AG04449 (cell line): ENCODE measurements at regions not wholly inside any gene's neighbourhood (a gene's known extent, or its start where the extent isn't known, plus 50 kb on each side); places are given as distances from the start of the nearest gene placed in this dataset.

ENCODE experiments used
- CTCF ChIA-PET: fragments of 350-600 bp; formaldehyde crosslinking; extraction: SDS; loops from one replicate; lab custom pipeline; 2021; ENCODE audit warnings: antibody characterized with exemption; lab: Yijun Ruan, JAX
- POLR2A ChIA-PET: fragments of 400-600, 350-600 bp; formaldehyde crosslinking; extraction: SDS; loops from one replicate; lab custom pipeline; 2020; ENCODE audit warnings: antibody characterized with exemption, inconsistent platforms; lab: Yijun Ruan, JAX
- DNase-seq: peaks from one replicate; pipeline ENCODE4 v3.0.0-alpha.2; 2010; ENCODE audit warnings: low read depth, low spot score
- H3K4me3 ChIP-seq: 2 replicates; pipeline ENCODE4 v1.5.1; 2011; ENCODE audit warnings: low read depth, mild to moderate bottlenecking, control low read depth, low read length
- TF ChIP-seq, protein P1 (sequence below): IDR thresholded peaks from one replicate; pipeline ENCODE4 v1.5.1; 2011; ENCODE audit warnings: mild to moderate bottlenecking, moderate library complexity, low read length, control low read depth, inconsistent platforms; ENCODE audit not compliant: insufficient read depth; ENCODE audit errors: missing control alignments

DNA sequence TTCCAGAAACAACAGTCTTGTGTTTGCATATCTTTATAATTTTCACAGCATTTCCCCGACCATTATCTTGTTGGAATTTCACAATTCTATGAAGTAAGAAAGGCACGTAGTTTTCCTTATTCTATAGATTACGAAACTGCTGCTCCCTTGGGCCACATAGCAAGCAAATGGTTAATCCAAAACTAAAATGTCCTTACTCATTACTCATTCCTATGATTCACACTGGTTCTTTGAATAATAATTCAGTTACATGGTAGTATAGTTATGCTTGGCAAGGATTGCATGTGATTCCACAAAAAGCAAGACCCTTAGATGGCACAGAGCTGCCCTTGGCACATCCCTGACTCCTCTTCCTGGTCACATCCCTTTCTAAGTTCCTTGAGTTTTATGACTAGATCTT, 51.2 kb downstream of the OR13H1 start:
- DNase-seq, result no peak
- POLR2A ChIA-PET, result no interaction called here
- no peak overlapping the region for H3K4me3 ChIP-seq
- CTCF ChIA-PET, result no interaction called here
- TF ChIP-seq, protein P1, sequence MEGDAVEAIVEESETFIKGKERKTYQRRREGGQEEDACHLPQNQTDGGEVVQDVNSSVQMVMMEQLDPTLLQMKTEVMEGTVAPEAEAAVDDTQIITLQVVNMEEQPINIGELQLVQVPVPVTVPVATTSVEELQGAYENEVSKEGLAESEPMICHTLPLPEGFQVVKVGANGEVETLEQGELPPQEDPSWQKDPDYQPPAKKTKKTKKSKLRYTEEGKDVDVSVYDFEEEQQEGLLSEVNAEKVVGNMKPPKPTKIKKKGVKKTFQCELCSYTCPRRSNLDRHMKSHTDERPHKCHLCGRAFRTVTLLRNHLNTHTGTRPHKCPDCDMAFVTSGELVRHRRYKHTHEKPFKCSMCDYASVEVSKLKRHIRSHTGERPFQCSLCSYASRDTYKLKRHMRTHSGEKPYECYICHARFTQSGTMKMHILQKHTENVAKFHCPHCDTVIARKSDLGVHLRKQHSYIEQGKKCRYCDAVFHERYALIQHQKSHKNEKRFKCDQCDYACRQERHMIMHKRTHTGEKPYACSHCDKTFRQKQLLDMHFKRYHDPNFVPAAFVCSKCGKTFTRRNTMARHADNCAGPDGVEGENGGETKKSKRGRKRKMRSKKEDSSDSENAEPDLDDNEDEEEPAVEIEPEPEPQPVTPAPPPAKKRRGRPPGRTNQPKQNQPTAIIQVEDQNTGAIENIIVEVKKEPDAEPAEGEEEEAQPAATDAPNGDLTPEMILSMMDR, result no peak

DNA sequence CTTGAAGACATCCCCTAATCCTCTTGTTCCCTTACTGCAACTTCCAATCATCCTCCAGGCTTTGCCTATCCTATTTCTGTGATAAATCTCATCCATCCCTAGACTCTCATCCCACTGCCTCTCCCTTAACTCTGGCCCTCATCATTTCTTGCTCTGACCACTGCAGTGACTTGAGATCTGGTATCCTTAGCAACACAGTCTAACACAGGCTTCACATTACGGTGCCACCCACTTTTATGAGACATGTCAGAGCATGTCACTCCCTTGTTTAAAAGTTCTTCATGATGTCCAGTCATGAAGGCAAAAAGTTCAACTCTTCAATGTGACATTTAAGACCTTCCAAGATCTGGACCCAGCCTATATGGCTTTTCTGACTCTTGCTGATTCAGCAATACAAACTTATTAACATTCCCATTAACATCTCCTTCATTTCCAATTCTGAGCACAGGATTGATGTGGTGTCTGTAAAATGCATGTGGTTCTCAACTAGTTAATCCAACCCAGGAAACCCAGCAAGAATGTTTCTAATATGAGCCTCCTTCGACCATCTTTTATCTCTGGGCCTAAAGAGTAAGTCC, 64.0 kb downstream of the OR13H1 start:
- POLR2A ChIA-PET, result no interaction called here
- DNase-seq, result no peak
- TF ChIP-seq, protein P1, result no peak
- CTCF ChIA-PET, result no interaction called here
- no peak overlapping the region for H3K4me3 ChIP-seq

DNA sequence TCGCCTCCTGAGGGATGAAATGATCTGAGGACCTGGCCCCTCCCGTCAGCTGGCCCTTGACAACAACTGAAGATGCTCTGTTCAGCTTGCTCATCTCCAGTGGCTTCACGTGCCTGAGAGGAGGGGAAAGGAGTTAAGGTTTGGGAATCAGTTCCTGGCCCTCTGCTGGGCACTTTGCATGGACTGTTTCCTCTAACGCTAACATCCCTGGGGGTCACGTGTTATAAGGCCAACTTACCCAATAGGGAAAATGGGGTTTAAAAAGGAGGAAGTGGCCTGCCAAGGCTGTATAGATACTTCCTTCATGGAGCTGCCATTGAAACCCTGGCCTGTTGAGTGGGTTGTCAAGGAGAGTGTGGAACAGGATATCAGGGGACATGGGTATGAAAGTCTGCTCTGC, 65.6 kb downstream of the OR13H1 start:
- no peak for DNase-seq
- TF ChIP-seq, protein P1, result no peak
- no peak overlapping the region for H3K4me3 ChIP-seq
- ChIA-PET POLR2A (no interaction called here), CTCF (no interaction called here)

DNA sequence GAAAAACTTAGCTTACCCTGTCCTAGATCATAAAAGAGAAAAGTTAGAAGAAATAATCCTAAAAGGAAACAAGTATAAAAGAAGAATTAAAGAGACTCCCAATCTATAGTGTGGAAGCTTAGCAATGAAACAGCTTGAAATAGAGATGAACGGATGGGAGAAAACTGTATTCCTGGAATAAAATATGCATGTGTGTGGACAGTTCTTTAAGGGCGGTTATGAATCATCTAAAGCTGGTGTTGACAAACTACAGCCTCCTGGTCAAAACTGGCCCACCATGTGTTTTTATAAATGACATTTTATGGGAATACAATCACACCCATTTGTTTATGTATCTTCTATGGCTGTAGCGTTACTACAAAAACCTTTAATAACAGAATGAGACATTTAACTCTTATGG, 69.4 kb downstream of the OR13H1 start:
- CTCF ChIA-PET, result no interaction called here
- POLR2A ChIA-PET, result no interaction called here
- no peak for DNase-seq

DNA sequence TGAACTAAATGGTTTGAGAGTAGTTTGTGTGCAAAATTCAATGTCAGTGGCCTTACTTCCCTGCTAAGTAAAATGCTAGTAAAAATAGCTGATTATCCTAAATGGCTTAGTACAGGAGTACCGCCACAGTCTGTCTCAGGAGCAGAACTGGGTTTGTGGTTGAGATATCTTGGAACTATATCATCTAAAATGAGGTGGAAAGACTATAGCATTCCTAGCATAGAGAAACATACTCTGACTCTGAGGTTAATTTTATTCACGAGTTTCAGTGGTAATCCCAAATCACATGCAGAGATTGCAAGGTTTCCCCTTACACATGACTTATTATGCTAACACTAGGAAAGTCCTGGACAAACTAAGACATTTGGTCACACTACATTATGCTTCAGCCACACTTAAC, 70.4 kb downstream of the OR13H1 start:
- TF ChIP-seq, protein P1, result no peak
- DNase-seq, result no peak
- H3K4me3 ChIP-seq, result no peak overlapping the region
- ChIA-PET POLR2A (no interaction called here), CTCF (no interaction called here)

More for the DNA sequence above, 69.4 kb downstream of the OR13H1 start:
- no peak overlapping the region for H3K4me3 ChIP-seq
- TF ChIP-seq, protein P1, result no peak

DNA sequence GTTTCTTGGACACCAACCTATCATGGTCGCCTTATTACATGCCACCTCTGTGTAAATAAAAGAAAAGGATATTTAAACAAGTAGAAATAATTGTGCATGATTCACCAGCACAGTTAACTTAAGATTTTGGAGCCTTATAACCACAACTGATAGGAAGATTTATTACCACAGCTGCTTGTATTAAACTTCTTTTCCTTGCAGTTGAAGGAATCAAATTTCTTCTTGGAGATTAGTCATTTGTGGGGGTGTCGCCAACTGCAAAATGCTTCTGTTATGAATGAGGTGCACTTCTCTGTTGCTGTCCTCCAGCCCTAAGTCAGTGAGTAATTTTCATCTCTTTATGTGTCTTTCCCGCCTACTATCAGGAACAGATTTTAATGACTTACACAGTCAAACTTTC, 73.3 kb downstream of the OR13H1 start:
- POLR2A ChIA-PET, result no interaction called here
- DNase-seq, result no peak
- TF ChIP-seq, protein P1, result no peak
- H3K4me3 ChIP-seq, result no peak overlapping the region
- CTCF ChIA-PET, result no interaction called here
